ENCODE measurements at regions not wholly inside any gene's neighbourhood (a gene's known extent, or its start where the extent isn't known, plus 50 kb on each side); places are given as distances from the start of the nearest gene placed in this dataset.

DNA sequence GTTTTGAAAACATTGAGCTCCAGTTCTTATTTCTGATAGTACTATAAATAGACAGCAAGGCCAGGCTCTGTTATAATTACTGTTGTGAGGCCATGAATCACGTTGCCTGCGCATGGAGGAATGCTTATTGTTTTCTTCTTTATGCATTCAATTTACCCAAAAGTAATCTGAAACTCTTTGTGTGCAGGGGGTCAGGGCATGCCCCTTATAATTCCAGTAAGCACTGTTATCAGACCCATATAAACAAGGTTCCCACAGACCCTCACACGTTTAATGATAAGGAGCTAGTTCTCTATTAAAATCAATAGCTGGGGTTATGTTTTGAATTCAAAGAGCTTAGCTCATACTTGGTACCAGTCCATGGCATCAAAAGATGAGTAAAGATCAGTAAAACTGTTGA lies 174.8 kb upstream of the ARG1 start:
- TF ChIP-seq MYC (IDR thresholded peaks at IDR 0.05; ENCODE audit: low read depth, low read length) (no peak), CTCF (IDR thresholded peaks at IDR 0.05; ENCODE audit: low read depth, low read length) (no peak)
- no peak overlapping the region for H3K4me3 ChIP-seq (ENCODE audit: low read depth, low read length)
- DNase-seq (ENCODE audit: low read depth), result no peak

- H3K4me3 ChIP-seq (ENCODE audit: low read depth, low read length), result no peak overlapping the region
- DNase-seq (ENCODE audit: low read depth), result no peak
- TF ChIP-seq MYC (IDR thresholded peaks at IDR 0.05; ENCODE audit: low read depth, low read length) (no peak), POLR2A (IDR thresholded peaks at IDR 0.05; ENCODE audit: extremely low read depth, insufficient read length) (no peak), CTCF (IDR thresholded peaks at IDR 0.05; ENCODE audit: low read depth, low read length) (no peak), MAX (IDR thresholded peaks at IDR 0.05; ENCODE audit: low read depth, low read length) (no peak)
Observed at GRCh38 chr6:131399433-131399832, 173.6 kb upstream of the ARG1 start.

DNA sequence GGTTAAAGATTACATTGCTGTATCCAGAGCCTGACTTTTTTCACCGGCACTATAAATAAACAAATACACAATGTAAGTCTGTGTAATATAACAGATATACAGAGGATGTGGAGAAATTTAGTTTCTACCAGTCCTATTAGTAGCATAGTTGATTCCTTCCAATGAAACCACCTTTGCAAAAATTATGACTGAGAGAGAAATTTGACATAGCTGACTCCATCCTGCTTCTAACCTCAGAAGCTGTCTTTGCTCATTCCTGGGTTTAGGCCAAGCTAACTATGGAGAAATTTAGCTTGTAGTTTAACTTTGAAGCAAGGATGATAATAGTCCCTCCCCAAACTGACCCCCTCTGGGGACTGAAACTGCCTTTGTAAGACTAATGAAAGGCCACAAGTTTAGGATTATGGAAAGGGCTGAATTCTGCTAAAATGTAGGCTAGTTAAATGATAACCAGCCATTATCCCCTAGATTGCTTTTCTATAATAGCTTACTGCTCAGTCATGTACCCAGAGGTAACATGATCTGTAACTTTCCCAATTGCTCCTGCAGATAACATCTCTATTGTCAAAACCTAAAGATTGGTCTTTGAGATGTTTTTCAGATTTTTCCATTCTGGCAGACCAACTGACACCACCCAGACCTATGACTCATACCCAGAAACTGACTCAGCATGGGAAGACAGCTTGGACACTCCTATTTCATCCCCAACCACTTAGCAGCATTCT lies 172.8 kb upstream of the ARG1 start:
- no peak overlapping the region for H3K4me3 ChIP-seq (ENCODE audit: low read depth, low read length)
- peak; percentile 21 for DNase-seq (ENCODE audit: low read depth)
- TF ChIP-seq POLR2A (IDR thresholded peaks at IDR 0.05; ENCODE audit: extremely low read depth, insufficient read length) (no peak), MAX (IDR thresholded peaks at IDR 0.05; ENCODE audit: low read depth, low read length) (no peak), CTCF (IDR thresholded peaks at IDR 0.05; ENCODE audit: low read depth, low read length) (no peak), MYC (IDR thresholded peaks at IDR 0.05; ENCODE audit: low read depth, low read length) (no peak)

DNA sequence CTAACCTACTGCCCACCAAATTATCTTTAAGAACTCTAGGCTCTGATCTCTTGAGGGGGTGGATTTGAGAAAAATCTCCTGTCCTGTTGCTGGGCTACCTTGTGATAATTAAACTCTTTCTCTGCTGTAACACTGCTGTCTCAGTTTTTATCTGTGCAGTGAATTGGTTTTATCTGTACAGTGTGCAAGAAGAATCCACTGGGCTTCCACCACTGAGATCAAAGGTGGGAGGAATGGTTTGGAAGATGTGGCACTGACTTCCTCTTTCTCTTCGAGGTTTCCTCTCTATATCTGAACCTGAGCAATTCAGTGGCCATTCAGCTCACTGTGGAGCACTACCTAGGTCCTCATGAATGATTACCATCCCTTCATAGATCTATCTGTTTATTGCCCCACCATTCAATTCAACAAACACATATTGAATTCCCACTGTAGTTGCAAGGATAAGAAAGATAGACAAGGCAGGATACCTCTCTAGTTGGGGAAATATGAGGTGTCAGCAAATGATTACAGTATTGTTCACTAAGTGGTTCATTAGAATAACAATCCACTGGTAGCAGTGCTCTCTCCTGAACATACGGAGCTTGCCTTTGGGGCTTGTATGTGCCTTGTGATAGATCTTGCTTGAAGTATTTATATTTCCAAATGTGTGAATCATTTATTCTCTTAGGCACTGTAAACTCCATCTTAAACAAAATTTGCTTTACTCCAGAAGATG lies 172.1 kb upstream of the ARG1 start:
- peak; percentile 3 for DNase-seq (ENCODE audit: low read depth)
- no peak overlapping the region for H3K4me3 ChIP-seq (ENCODE audit: low read depth, low read length)
- TF ChIP-seq POLR2A (IDR thresholded peaks at IDR 0.05; ENCODE audit: extremely low read depth, insufficient read length), result no peak
- TF ChIP-seq MYC (IDR thresholded peaks at IDR 0.05; ENCODE audit: low read depth, low read length), result no peak
- no peak for TF ChIP-seq CTCF (IDR thresholded peaks at IDR 0.05; ENCODE audit: low read depth, low read length)
- TF ChIP-seq MAX (IDR thresholded peaks at IDR 0.05; ENCODE audit: low read depth, low read length), result no peak

DNA sequence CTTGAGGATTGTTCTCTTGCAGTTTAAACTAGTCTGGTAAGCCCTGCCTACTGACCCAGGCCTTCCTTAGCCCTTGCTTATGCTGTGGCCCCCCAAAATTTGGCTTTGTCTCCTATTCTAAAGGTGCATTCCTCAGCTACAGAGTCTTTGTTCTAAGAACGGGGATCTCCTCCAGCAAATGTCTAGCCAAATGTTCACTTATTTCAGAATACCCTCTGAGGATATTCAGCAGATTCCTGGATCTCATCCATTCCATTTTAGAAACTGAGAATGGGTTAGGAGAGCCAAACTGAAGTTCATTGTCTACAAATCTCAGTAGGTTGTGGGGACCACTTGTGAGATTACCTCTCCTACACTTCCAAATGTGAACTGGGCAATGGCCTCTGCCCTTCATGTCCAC lies 164.2 kb upstream of the ARG1 start:
- DNase-seq (ENCODE audit: low read depth), result no peak
- H3K4me3 ChIP-seq (ENCODE audit: low read depth, low read length), result no peak overlapping the region

More for the DNA sequence above, 164.2 kb upstream of the ARG1 start:
- TF ChIP-seq MAX (IDR thresholded peaks at IDR 0.05; ENCODE audit: low read depth, low read length) (no peak), POLR2A (IDR thresholded peaks at IDR 0.05; ENCODE audit: extremely low read depth, insufficient read length) (no peak), CTCF (IDR thresholded peaks at IDR 0.05; ENCODE audit: low read depth, low read length) (no peak), MYC (IDR thresholded peaks at IDR 0.05; ENCODE audit: low read depth, low read length) (no peak)

Measured in NB4 (cell line).